GM12878 (cell line): ENCODE measurements at regions not wholly inside any gene's neighbourhood (a gene's known extent, or its start where the extent isn't known, plus 50 kb on each side); places are given as distances from the start of the nearest gene placed in this dataset.

Source experiments
- CREM ChIP-seq: IDR thresholded peaks from 2 replicates; pipeline ENCODE4 v1.6.1; 2014; ENCODE audit warnings: antibody characterized with exemption, low read depth
- CTCF ChIP-seq, 3 experiments: IDR thresholded peaks in 2 of 3; conservative IDR thresholded peaks in 1 of 3; 2 replicates each; pipeline ENCODE4 v1.5.1; 2011; ENCODE audit warnings: low read depth in 3 of 3, low read length in 3 of 3, mild to moderate bottlenecking in 3 of 3, control low read depth in 2 of 3, moderate library complexity in 2 of 3, inconsistent platforms in 1 of 3, mixed read lengths in 1 of 3; ENCODE audit not compliant: control insufficient read depth in 2 of 3, insufficient read depth in 1 of 3; ENCODE audit errors: extremely low read depth in 1 of 3
- EP300 ChIP-seq, 2 experiments: fragments of 150-350 bp in 1 of 2; IDR thresholded peaks; 2 replicates each; pipeline ENCODE4 v1.6.1; 2011 to 2012; ENCODE audit warnings: low read depth in 2 of 2, low read length in 2 of 2, borderline replicate concordance in 1 of 2, improper control_type of control experiment in 1 of 2, inconsistent platforms in 1 of 2; ENCODE audit not compliant: control insufficient read depth in 1 of 2
- EZH2 ChIP-seq: IDR thresholded peaks from 2 replicates; pipeline ENCODE4 v1.6.1; 2012; ENCODE audit warnings: low read depth, mild to moderate bottlenecking, control low read depth, inconsistent platforms, low read length, borderline replicate concordance; ENCODE audit not compliant: control insufficient read depth
- IRF3 ChIP-seq: fragments of 450-650 bp; IDR thresholded peaks from 2 replicates; pipeline ENCODE4 v1.6.1; 2014; ENCODE audit warnings: mild to moderate bottlenecking
- PBX3 ChIP-seq: IDR thresholded peaks from 2 replicates; pipeline ENCODE4 v1.6.1; 2011; ENCODE audit warnings: mild to moderate bottlenecking, low read depth, low read length, moderate library complexity; ENCODE audit not compliant: insufficient replicate concordance
- POLR2AphosphoS5 ChIP-seq: IDR thresholded peaks from 2 replicates; pipeline ENCODE4 v1.6.1; 2011; ENCODE audit warnings: mild to moderate bottlenecking, low read length, inconsistent platforms
- POU2F2 ChIP-seq: IDR thresholded peaks from 3 replicates; pipeline ENCODE4 v1.6.1; 2011; ENCODE audit warnings: low read depth, mild to moderate bottlenecking, low read length, borderline replicate concordance
- RAD51 ChIP-seq: fragments of 450-650 bp; IDR thresholded peaks from 2 replicates; pipeline ENCODE4 v1.6.1; 2016; ENCODE audit warnings: moderate library complexity, mild to moderate bottlenecking, inconsistent platforms
- SMC3 ChIP-seq: IDR thresholded peaks from 2 replicates; pipeline ENCODE4 v1.6.1; 2011; ENCODE audit warnings: low read length, improper control_type of control experiment, borderline replicate concordance
- SPI1 ChIP-seq: IDR thresholded peaks from 2 replicates; pipeline ENCODE4 v1.6.1; 2011; ENCODE audit warnings: low read depth, mild to moderate bottlenecking, low read length, moderate library complexity, borderline replicate concordance; ENCODE audit not compliant: insufficient read depth
- ZBED1 ChIP-seq: IDR thresholded peaks from 2 replicates; pipeline ENCODE4 v1.6.1; 2016; ENCODE audit warnings: borderline replicate concordance
- ZBTB33 ChIP-seq: fragments of 450-650 bp; IDR thresholded peaks from 2 replicates; pipeline ENCODE4 v1.6.1; 2017; ENCODE audit warnings: mild to moderate bottlenecking
- ZZZ3 ChIP-seq: IDR thresholded peaks from 2 replicates; pipeline ENCODE4 v1.6.1; 2011; ENCODE audit warnings: low read depth; ENCODE audit not compliant: control insufficient read depth, insufficient read length

GRCh38 chr13:22002893-22003292, 332.0 kb downstream of the FGF9 start:
- TF ChIP-seq PBX3, result no peak
- no peak for TF ChIP-seq POLR2AphosphoS5
- TF ChIP-seq POU2F2, result no peak
- TF ChIP-seq SMC3, result no peak
- no peak for TF ChIP-seq CREM
- TF ChIP-seq CTCF (IDR thresholded peaks at IDR 0.05 in 2 of 3, conservative IDR thresholded peaks at IDR 0.05 in 1 of 3; ENCODE audit: control insufficient read depth in 2 of 3, extremely low read depth in 1 of 3, insufficient read depth in 1 of 3, low read depth in 3 of 3, low read length in 3 of 3), result no peak
- no peak for TF ChIP-seq IRF3
- no peak for TF ChIP-seq EP300 (IDR thresholded peaks at IDR 0.05; ENCODE audit: borderline replicate concordance in 1 of 2, control insufficient read depth in 1 of 2, low read depth in 2 of 2, low read length in 2 of 2)
- no peak for TF ChIP-seq ZBED1
- no peak for TF ChIP-seq EZH2
- TF ChIP-seq RAD51, result no peak
- TF ChIP-seq ZBTB33, result no peak
- no peak for TF ChIP-seq ZZZ3
- no peak for TF ChIP-seq SPI1
